ENCODE measurements at regions not wholly inside any gene's neighbourhood (a gene's known extent, or its start where the extent isn't known, plus 50 kb on each side); places are given as distances from the start of the nearest gene placed in this dataset.
A peak's percentile ranks its signal among the peaks of the same experiment; 100 is the strongest.

GRCh38 chr5:61966997-61967396, 339.0 kb upstream of the KIF2A start:
- Mint-ChIP-seq H3K4me3 (no peak overlapping the region), H3K27me3 (peaks cover 12% of the 10 kb centered on the region), H3K36me3 (no peaks in the 10 kb centered on the region), H3K27ac (no peak overlapping the region), H3K9me3 (ENCODE audit: low read depth) (no peaks in the 10 kb centered on the region), H3K4me1 (no peaks in the 10 kb centered on the region)
- ATAC-seq (no peak), DNase-seq (no peak)
- CTCF ChIA-PET: no interaction called here

GRCh38 chr5:61967681-61968080, 338.3 kb upstream of the KIF2A start:
- Mint-ChIP-seq H3K4me3 (no peak overlapping the region), H3K4me1 (no peaks in the 10 kb centered on the region), H3K27me3 (peaks cover 12% of the 10 kb centered on the region), H3K27ac (no peak overlapping the region), H3K9me3 (ENCODE audit: low read depth) (no peaks in the 10 kb centered on the region), H3K36me3 (no peaks in the 10 kb centered on the region)
- DNase-seq: no peak
- ATAC-seq: no peak
- CTCF ChIA-PET: no interaction called here

GRCh38 chr5:61969347-61969746, 336.7 kb upstream of the KIF2A start:
- CTCF ChIA-PET: no interaction called here
- Mint-ChIP-seq H3K9me3 (ENCODE audit: low read depth) (no peaks in the 10 kb centered on the region), H3K4me3 (no peak overlapping the region), H3K27me3 (peaks cover 12% of the 10 kb centered on the region), H3K27ac (no peak overlapping the region), H3K36me3 (no peaks in the 10 kb centered on the region), H3K4me1 (no peaks in the 10 kb centered on the region)
- DNase-seq: no peak
- no peak for ATAC-seq

GRCh38 chr5:61969755-61970154, 336.3 kb upstream of the KIF2A start:
- peaks cover 12% of the 10 kb centered on the region for H3K27me3 Mint-ChIP-seq

GRCh38 chr5:61970218-61970617, 335.8 kb upstream of the KIF2A start:
- Mint-ChIP-seq H3K4me1 (no peaks in the 10 kb centered on the region), H3K27ac (no peak overlapping the region), H3K36me3 (no peaks in the 10 kb centered on the region), H3K4me3 (no peak overlapping the region), H3K27me3 (peaks cover 12% of the 10 kb centered on the region), H3K9me3 (ENCODE audit: low read depth) (no peaks in the 10 kb centered on the region)
- no peak for DNase-seq
- no peak for ATAC-seq
- CTCF ChIA-PET: no interaction called here

More at GRCh38 chr5:61969755-61970154, 336.3 kb upstream of the KIF2A start:
- Mint-ChIP-seq H3K4me3 (no peak overlapping the region), H3K27ac (no peak overlapping the region), H3K36me3 (no peaks in the 10 kb centered on the region), H3K9me3 (ENCODE audit: low read depth) (no peaks in the 10 kb centered on the region), H3K4me1 (no peaks in the 10 kb centered on the region)
- ATAC-seq (no peak), DNase-seq (no peak)
- CTCF ChIA-PET: no interaction called here

- CTCF ChIA-PET: no interaction called here
- Mint-ChIP-seq H3K4me1 (no peaks in the 10 kb centered on the region), H3K4me3 (no peak overlapping the region), H3K36me3 (no peaks in the 10 kb centered on the region), H3K9me3 (ENCODE audit: low read depth) (no peaks in the 10 kb centered on the region), H3K27ac (no peak overlapping the region), H3K27me3 (peaks cover 8% of the 10 kb centered on the region)
- peak; percentile 42 for DNase-seq
- no peak for ATAC-seq
Measured at GRCh38 chr5:61974680-61975079, 331.3 kb upstream of the KIF2A start.

GRCh38 chr5:61981886-61982285, 324.1 kb upstream of the KIF2A start:
- Mint-ChIP-seq H3K4me1 (no peaks in the 10 kb centered on the region), H3K9me3 (ENCODE audit: low read depth) (no peaks in the 10 kb centered on the region), H3K4me3 (no peak overlapping the region), H3K27ac (no peak overlapping the region), H3K36me3 (no peaks in the 10 kb centered on the region), H3K27me3 (peaks cover 4% of the 10 kb centered on the region)
- CTCF ChIA-PET: no interaction called here
- ATAC-seq (no peak), DNase-seq (no peak)

GRCh38 chr5:61991430-61991829, 314.6 kb upstream of the KIF2A start:
- Mint-ChIP-seq H3K27ac (no peak overlapping the region), H3K4me3 (no peak overlapping the region), H3K9me3 (ENCODE audit: low read depth) (no peaks in the 10 kb centered on the region), H3K27me3 (no peaks in the 10 kb centered on the region), H3K4me1 (no peaks in the 10 kb centered on the region), H3K36me3 (no peaks in the 10 kb centered on the region)
- CTCF ChIA-PET: no interaction called here
- no peak for ATAC-seq
- DNase-seq: no peak

GRCh38 chr5:61991866-61992265, 314.1 kb upstream of the KIF2A start:
- H3K4me3 Mint-ChIP-seq: no peak overlapping the region
- H3K27me3 Mint-ChIP-seq: no peaks in the 10 kb centered on the region
- no peaks in the 10 kb centered on the region for H3K9me3 Mint-ChIP-seq (ENCODE audit: low read depth)
- ATAC-seq (no peak), DNase-seq (no peak)
- H3K36me3 Mint-ChIP-seq: no peaks in the 10 kb centered on the region
- H3K4me1 Mint-ChIP-seq: no peaks in the 10 kb centered on the region
- CTCF ChIA-PET: no interaction called here
- H3K27ac Mint-ChIP-seq: no peak overlapping the region

GRCh38 chr5:61993295-61993927, 312.6 kb upstream of the KIF2A start:
- no peak for ATAC-seq
- CTCF ChIA-PET: no interaction called here
- H3K36me3 Mint-ChIP-seq: no peaks in the 10 kb centered on the region

GRCh38 chr5:61994171-61994570, 311.8 kb upstream of the KIF2A start:
- Mint-ChIP-seq H3K4me1 (no peaks in the 10 kb centered on the region), H3K36me3 (no peaks in the 10 kb centered on the region), H3K27me3 (no peaks in the 10 kb centered on the region), H3K9me3 (ENCODE audit: low read depth) (no peaks in the 10 kb centered on the region), H3K27ac (no peak overlapping the region), H3K4me3 (no peak overlapping the region)
- ATAC-seq: no peak
- CTCF ChIA-PET: no interaction called here
- no peak for DNase-seq

More at GRCh38 chr5:61993295-61993927, 312.6 kb upstream of the KIF2A start:
- Mint-ChIP-seq H3K9me3 (ENCODE audit: low read depth) (no peaks in the 10 kb centered on the region), H3K27me3 (no peaks in the 10 kb centered on the region), H3K4me1 (no peaks in the 10 kb centered on the region), H3K4me3 (no peak overlapping the region), H3K27ac (no peak overlapping the region)
- no peak for DNase-seq

GRCh38 chr5:61995486-61995885, 310.5 kb upstream of the KIF2A start:
- CTCF ChIA-PET: no interaction called here
- H3K9me3 Mint-ChIP-seq (ENCODE audit: low read depth): no peaks in the 10 kb centered on the region

GRCh38 chr5:61999371-61999770, 306.6 kb upstream of the KIF2A start:
- CTCF ChIA-PET: no interaction called here
- H3K27me3 Mint-ChIP-seq: no peaks in the 10 kb centered on the region
- H3K9me3 Mint-ChIP-seq (ENCODE audit: low read depth): no peaks in the 10 kb centered on the region
- no peak overlapping the region for H3K4me3 Mint-ChIP-seq
- ATAC-seq: no peak
- H3K27ac Mint-ChIP-seq: no peak overlapping the region
- DNase-seq: no peak
- no peaks in the 10 kb centered on the region for H3K36me3 Mint-ChIP-seq
- no peaks in the 10 kb centered on the region for H3K4me1 Mint-ChIP-seq

More at GRCh38 chr5:61995486-61995885, 310.5 kb upstream of the KIF2A start:
- no peak overlapping the region for H3K4me3 Mint-ChIP-seq
- no peaks in the 10 kb centered on the region for H3K36me3 Mint-ChIP-seq
- ATAC-seq: no peak
- no peaks in the 10 kb centered on the region for H3K4me1 Mint-ChIP-seq
- no peak overlapping the region for H3K27ac Mint-ChIP-seq
- no peak for DNase-seq
- H3K27me3 Mint-ChIP-seq: no peaks in the 10 kb centered on the region

GRCh38 chr5:62000646-62001045, 305.4 kb upstream of the KIF2A start:
- no peaks in the 10 kb centered on the region for H3K27me3 Mint-ChIP-seq
- no peaks in the 10 kb centered on the region for H3K9me3 Mint-ChIP-seq (ENCODE audit: low read depth)
- no peak for ATAC-seq
- H3K4me1 Mint-ChIP-seq: no peaks in the 10 kb centered on the region
- H3K27ac Mint-ChIP-seq: no peak overlapping the region
- H3K4me3 Mint-ChIP-seq: no peak overlapping the region
- CTCF ChIA-PET: no interaction called here
- no peaks in the 10 kb centered on the region for H3K36me3 Mint-ChIP-seq
- no peak for DNase-seq

- Mint-ChIP-seq H3K4me1 (no peaks in the 10 kb centered on the region), H3K9me3 (ENCODE audit: low read depth) (no peaks in the 10 kb centered on the region), H3K36me3 (no peaks in the 10 kb centered on the region), H3K27me3 (no peaks in the 10 kb centered on the region), H3K4me3 (no peak overlapping the region), H3K27ac (no peak overlapping the region)
- CTCF ChIA-PET: no interaction called here
- no peak for DNase-seq
- ATAC-seq: no peak
Measured at GRCh38 chr5:62001640-62002039, 304.4 kb upstream of the KIF2A start.

All from activated CD8-positive, alpha-beta memory T cell treated with anti-CD3 and anti-CD28 coated beads, Interleukin-2, amount 10 ng/mL, durations not matched to agents 7 days and 5 days (primary cell).